Activated CD8-positive, alpha-beta T cell treated with anti-CD3 and anti-CD28 coated beads, Interleukin-2, amount 10 ng/mL, durations not matched to agents 7 days and 5 days (primary cell): ENCODE measurements at regions not wholly inside any gene's neighbourhood (a gene's known extent, or its start where the extent isn't known, plus 50 kb on each side); places are given as distances from the start of the nearest gene placed in this dataset.

ENCODE experiments used
- ATAC-seq: fragments of 150-1000 bp; cut with Tn5 transposase; one replicate; pipeline ENCODE4 v1.10.0; 2021; ENCODE audit warnings: moderate library complexity
- CTCF ChIA-PET: fragments of 350-600 bp; sonication (Branson Sonifier 250); formaldehyde crosslinking; loops from one replicate; lab custom pipeline; 2021; ENCODE audit warnings: antibody characterized with exemption; lab: Charles Lee
- POLR2A ChIA-PET: fragments of 350-600 bp; sonication (Branson Sonifier 250); formaldehyde crosslinking; loops from one replicate; lab custom pipeline; 2021; ENCODE audit warnings: antibody characterized with exemption; lab: Charles Lee
- DNase-seq: peaks from one replicate; pipeline ENCODE4 v3.0.0-alpha.2; 2020
- H3K27ac Mint-ChIP-seq: one replicate; pipeline ENCODE4 v1.8.0; 2021; ENCODE audit warnings: mild to moderate bottlenecking, mixed read lengths
- H3K27me3 Mint-ChIP-seq: one replicate; pipeline ENCODE4 v1.8.0; 2021; ENCODE audit warnings: low read depth, mixed read lengths
- H3K36me3 Mint-ChIP-seq: one replicate; pipeline ENCODE4 v1.8.0; 2021; ENCODE audit warnings: low read depth, mixed read lengths
- H3K4me1 Mint-ChIP-seq: one replicate; pipeline ENCODE4 v1.8.0; 2021; ENCODE audit warnings: low read depth, mixed read lengths
- H3K4me3 Mint-ChIP-seq: one replicate; pipeline ENCODE4 v1.8.0; 2021; ENCODE audit warnings: mild to moderate bottlenecking, mixed read lengths
- H3K9me3 Mint-ChIP-seq: one replicate; pipeline ENCODE4 v1.8.0; 2022; ENCODE audit warnings: mixed read lengths; ENCODE audit not compliant: insufficient read depth

DNA sequence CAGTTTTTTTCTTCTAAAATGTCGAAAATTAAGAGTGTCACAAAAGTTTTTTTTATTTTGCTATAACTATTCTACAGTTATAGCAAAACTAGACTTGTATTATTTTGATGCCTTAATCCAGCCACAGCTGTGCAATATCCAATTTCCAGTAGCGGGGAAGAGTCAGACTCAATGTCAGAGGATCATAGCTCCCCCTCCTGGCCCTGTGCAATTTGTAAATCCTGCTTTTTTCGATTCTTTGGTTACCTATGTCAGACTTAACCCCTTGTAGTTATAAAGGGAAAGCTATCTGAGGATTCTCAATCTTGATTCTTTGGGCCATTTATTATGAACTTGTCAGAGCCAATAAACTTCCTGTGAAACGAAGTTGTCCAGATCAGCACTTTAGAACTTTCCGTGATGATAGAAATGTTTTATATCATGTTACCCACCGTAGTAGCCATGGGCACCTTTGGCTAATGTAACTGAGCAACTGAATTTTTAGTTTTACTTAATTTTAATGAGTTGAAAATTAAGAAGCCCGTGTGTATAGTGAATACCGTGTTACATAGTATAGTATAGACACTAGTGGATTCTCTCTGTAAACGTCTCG, 87.7 kb upstream of the PRKCQ start:
- no peaks in the 10 kb centered on the region for H3K36me3 Mint-ChIP-seq
- no peaks in the 10 kb centered on the region for H3K9me3 Mint-ChIP-seq
- H3K4me1 Mint-ChIP-seq = peaks cover 32% of the 10 kb centered on the region
- H3K4me3 Mint-ChIP-seq = no peak overlapping the region
- ATAC-seq (no peak), DNase-seq (peak; percentile 70)
- peaks cover 5% of the 10 kb centered on the region for H3K27me3 Mint-ChIP-seq
- ChIA-PET POLR2A (interaction anchor here (1.1 to 2.7 kb wide), 2 partner anchors 87 to 90 kb away, joined by 5 to 14 read pairs; partner anchors contain the start of gene PRKCQ), CTCF (interaction anchor here (0.8 to 6.3 kb wide), 39 partner anchors 10 to 749 kb away, joined by 3 to 108 read pairs (median 5); partner anchors contain the start of gene PRKCQ)
- H3K27ac Mint-ChIP-seq = no peak overlapping the region

DNA sequence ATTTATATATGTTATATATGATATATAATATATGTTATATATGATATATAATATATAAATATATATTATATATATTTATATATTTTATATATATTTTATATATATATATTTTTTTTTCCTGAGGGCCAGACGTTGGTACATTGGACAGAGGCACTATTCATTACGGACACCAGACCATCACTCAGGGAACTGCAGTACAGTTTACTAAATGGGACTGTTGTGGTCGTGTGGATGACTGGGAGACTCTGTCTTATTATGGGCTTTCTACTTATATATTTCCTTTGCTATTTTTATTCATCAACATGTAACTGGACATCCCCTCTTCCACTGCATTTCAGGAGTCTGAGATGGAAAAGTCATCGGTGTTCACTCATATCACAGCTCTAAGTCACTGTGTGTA, 87.1 kb upstream of the PRKCQ start:
- ATAC-seq (no peak), DNase-seq (no peak)
- Mint-ChIP-seq H3K36me3 (no peaks in the 10 kb centered on the region), H3K27me3 (peaks cover 4% of the 10 kb centered on the region), H3K4me1 (peaks cover 32% of the 10 kb centered on the region), H3K27ac (no peak overlapping the region), H3K9me3 (no peaks in the 10 kb centered on the region), H3K4me3 (no peak overlapping the region)
- ChIA-PET CTCF (interaction anchor here (0.7 to 6.3 kb wide), 34 partner anchors 9 to 750 kb away, joined by 3 to 108 read pairs (median 6); partner anchors contain the start of gene PRKCQ), POLR2A (interaction anchor here (1.1 to 2.7 kb wide), 2 partner anchors 86 to 89 kb away, joined by 5 to 14 read pairs; partner anchors contain the start of gene PRKCQ)

DNA sequence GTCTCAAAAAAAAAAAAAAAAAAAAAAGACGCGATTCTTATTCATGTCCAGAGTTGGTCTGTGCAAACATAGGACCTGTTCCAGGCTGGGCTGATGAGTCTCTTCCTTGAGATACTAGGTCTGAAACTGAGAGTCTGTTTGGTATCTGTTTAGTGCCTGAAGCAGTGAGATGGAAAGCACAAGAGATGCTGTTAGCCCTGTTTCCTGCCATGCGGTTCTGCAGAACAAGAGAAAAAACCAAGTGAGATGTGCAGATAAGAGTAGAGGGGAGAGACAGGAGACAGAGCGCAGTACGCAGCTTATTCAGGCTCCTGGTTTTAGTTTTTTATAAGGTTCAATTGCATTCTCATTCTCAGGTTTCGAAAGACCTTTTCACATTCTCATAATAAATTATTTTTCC, 85.8 kb upstream of the PRKCQ start:
- no peaks in the 10 kb centered on the region for H3K9me3 Mint-ChIP-seq
- H3K4me1 Mint-ChIP-seq = peaks cover 32% of the 10 kb centered on the region
- CTCF ChIA-PET = interaction anchor here (0.6 to 6.3 kb wide), 16 partner anchors 12 to 463 kb away, joined by 3 to 108 read pairs (median 14); partner anchors contain the start of genes PFKFB3 and PRKCQ
- H3K27ac Mint-ChIP-seq = peak overlapping the region; percentile 63
- H3K36me3 Mint-ChIP-seq = no peaks in the 10 kb centered on the region
- no peaks in the 10 kb centered on the region for H3K27me3 Mint-ChIP-seq
- H3K4me3 Mint-ChIP-seq = peak overlapping the region; percentile 9
- ATAC-seq (peak; percentile 98), DNase-seq (peak; percentile 79)
- POLR2A ChIA-PET = interaction anchor here (1.1 to 2.7 kb wide), 5 partner anchors 13 to 102 kb away, joined by 3 to 14 read pairs (median 5); partner anchors contain the start of gene PRKCQ

DNA sequence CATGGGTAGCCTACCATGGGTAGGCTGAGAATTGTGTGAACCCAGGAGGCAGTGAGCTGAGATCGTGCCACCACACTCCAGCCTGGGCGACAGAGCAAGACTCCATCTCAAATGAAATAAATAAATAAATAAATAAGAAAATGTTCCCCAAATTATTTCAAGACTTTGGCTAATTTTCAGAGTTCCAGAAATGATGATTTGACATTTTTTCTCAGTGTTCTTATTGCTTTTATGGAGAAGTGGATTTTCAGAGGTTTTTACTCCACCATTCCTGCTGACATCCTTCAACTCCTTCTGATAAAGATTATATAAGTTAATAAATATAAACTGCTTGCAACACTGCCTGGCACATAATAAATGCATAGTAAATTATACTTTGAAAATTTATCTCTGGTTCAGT, 80.4 kb upstream of the PRKCQ start:
- H3K27me3 Mint-ChIP-seq = peaks cover 2% of the 10 kb centered on the region
- no peaks in the 10 kb centered on the region for H3K9me3 Mint-ChIP-seq
- no peak overlapping the region for H3K27ac Mint-ChIP-seq
- CTCF ChIA-PET = interaction anchor here (1.0 to 4.7 kb wide), 8 partner anchors 9 to 215 kb away, joined by 3 to 23 read pairs (median 4); no protein-coding TSS in a partner anchor
- ATAC-seq (no peak), DNase-seq (no peak)
- H3K4me3 Mint-ChIP-seq = no peak overlapping the region
- H3K4me1 Mint-ChIP-seq = peaks cover 22% of the 10 kb centered on the region
- POLR2A ChIA-PET = no interaction called here
- H3K36me3 Mint-ChIP-seq = no peaks in the 10 kb centered on the region

DNA sequence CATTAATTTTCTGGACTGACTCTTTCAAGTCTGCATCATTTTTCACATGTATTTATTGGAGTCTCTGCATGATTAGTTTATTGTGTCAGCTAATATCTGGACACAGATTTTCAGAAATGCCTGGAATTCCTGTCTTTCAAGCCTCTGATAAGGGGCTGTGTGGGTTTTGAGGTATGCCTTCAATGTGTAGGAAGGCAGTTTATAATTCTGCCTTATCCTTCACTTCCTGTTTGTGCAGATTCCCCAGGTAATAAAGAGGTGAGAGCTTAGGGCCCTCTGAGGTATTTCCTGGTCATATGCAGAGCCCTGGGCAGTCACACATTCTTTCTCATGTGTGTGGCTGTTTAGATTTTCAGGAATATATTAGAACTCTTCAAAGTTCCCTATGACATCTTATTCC, 79.4 kb upstream of the PRKCQ start:
- Mint-ChIP-seq H3K4me3 (no peak overlapping the region), H3K27me3 (peaks cover 2% of the 10 kb centered on the region), H3K4me1 (peaks cover 20% of the 10 kb centered on the region), H3K9me3 (no peaks in the 10 kb centered on the region), H3K36me3 (no peaks in the 10 kb centered on the region), H3K27ac (no peak overlapping the region)
- ATAC-seq = no peak
- POLR2A ChIA-PET = no interaction called here
- no peak for DNase-seq
- CTCF ChIA-PET = interaction anchor here (0.6 to 4.7 kb wide), 8 partner anchors 11 to 253 kb away, joined by 3 to 23 read pairs (median 4); no protein-coding TSS in a partner anchor

DNA sequence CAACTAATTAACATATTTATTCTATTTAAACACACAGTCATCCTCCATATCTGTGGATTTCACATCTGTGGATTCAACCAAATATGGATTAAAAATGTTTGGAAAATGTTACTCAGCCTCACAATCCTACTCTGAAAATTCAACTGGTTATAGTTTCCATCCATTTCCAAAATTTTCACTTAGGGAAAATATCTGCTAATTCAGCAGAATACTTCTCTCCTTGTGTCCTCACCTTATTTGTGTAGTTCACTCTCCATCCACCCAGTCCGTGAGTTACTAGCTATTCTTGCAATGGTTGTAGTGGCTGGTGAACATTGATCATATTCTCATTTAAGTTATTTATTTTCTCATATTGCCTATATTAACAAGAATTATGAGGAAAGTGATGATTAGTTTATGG, 77.6 kb upstream of the PRKCQ start:
- Mint-ChIP-seq H3K9me3 (no peaks in the 10 kb centered on the region), H3K4me3 (no peak overlapping the region), H3K27me3 (peaks cover 4% of the 10 kb centered on the region), H3K4me1 (peaks cover 22% of the 10 kb centered on the region), H3K27ac (no peak overlapping the region), H3K36me3 (no peaks in the 10 kb centered on the region)
- ChIA-PET CTCF (interaction anchor here (1.3 to 4.7 kb wide), 4 partner anchors 10 to 77 kb away, joined by 4 to 23 read pairs (median 5); no protein-coding TSS in a partner anchor), POLR2A (no interaction called here)
- ATAC-seq (no peak), DNase-seq (no peak)

DNA sequence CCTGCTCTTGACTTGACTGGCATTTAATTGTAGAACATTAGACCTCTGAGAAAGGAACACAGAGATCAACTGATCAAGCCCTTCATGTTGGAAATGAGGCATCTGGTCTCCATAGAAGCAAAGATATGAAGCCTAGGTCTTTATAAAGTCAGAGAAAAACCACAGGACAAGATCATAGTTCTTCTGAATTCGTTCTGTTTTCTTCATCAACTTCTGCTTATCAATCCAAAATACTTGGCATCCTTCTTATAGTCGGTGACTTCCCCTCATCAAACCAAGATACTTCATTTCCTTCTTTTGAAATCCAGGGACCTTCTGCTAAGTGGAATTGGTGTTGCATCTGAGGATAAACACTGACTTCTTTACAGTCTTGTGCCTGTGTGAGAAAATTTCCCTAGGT, 77.1 kb upstream of the PRKCQ start:
- peaks cover 22% of the 10 kb centered on the region for H3K4me1 Mint-ChIP-seq
- H3K27ac Mint-ChIP-seq = no peak overlapping the region
- H3K27me3 Mint-ChIP-seq = peaks cover 4% of the 10 kb centered on the region
- no peaks in the 10 kb centered on the region for H3K9me3 Mint-ChIP-seq
- ATAC-seq (no peak), DNase-seq (no peak)
- ChIA-PET POLR2A (no interaction called here), CTCF (interaction anchor here (1.3 to 4.7 kb wide), 4 partner anchors 9 to 76 kb away, joined by 4 to 23 read pairs (median 5); no protein-coding TSS in a partner anchor)
- H3K36me3 Mint-ChIP-seq = no peaks in the 10 kb centered on the region
- H3K4me3 Mint-ChIP-seq = no peak overlapping the region

DNA sequence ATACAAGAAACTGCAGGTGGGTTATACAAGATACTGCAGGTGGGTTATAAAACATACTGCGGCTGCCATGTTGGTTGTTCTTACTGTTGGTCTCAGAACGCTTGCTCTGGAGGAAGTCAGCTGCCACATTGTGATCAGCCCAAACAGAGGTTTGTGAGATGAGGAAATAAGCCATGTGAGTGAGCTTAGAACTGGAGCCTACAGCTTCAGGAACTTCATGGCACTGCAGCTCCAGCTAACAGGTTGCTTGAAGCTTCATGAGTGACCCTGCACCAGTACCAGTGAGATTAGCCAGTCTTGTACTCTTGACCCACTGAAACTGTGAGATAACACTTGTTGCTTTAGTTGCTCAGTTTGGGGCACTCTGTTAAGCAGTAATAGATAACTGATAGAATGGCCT, 74.5 kb upstream of the PRKCQ start:
- H3K36me3 Mint-ChIP-seq = no peaks in the 10 kb centered on the region
- CTCF ChIA-PET = interaction anchor here (1.1 to 2.9 kb wide), 4 partner anchors 13 to 237 kb away, joined by 3 to 9 read pairs (median 4); no protein-coding TSS in a partner anchor
- H3K4me3 Mint-ChIP-seq = no peak overlapping the region
- no peak for ATAC-seq
- peaks cover 24% of the 10 kb centered on the region for H3K4me1 Mint-ChIP-seq
- POLR2A ChIA-PET = no interaction called here
- peaks cover 7% of the 10 kb centered on the region for H3K27me3 Mint-ChIP-seq
- H3K9me3 Mint-ChIP-seq = no peaks in the 10 kb centered on the region
- H3K27ac Mint-ChIP-seq = no peak overlapping the region
- DNase-seq = no peak

DNA sequence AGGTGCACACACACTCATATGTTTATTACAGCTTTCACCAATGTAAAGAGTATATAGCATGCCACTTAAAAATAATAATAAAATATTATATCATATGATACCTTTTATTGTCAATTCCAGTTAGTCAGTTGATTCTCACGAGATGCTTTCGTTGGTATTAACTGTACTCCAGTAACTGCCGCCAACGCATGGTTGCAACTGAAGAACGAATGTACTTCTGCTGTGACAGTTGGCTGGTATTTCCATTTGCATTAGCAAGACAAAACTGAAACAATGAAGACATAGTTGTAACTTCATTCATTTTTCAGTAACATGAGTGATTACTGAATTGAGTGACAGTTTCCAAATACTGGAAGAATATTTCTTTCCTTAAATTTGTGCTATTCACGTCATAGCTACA, 70.5 kb upstream of the PRKCQ start:
- CTCF ChIA-PET = interaction anchor here (0.8 to 2.0 kb wide), 3 partner anchors 13 to 183 kb away, joined by 3 to 4 read pairs (median 4); no protein-coding TSS in a partner anchor

DNA sequence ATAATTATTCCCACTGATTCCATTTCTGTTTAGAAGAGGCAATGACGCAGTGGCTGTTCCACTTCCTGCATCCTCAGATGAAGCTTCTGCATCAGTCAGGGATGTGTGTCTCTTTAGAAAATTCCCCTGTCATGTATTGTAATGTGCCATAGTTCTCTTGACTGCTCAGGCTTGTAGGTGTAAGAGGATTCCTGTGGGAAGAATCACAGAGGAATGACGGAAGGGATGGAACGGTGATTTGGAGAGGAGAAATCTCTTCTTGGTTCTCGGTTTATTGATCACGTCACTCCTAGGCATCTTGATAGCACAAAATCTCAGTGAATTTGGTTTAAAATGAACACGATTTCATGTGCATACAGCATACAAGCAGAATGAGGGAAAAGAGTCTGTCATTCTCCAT, 69.8 kb upstream of the PRKCQ start:
- H3K36me3 Mint-ChIP-seq = no peaks in the 10 kb centered on the region
- no peak for ATAC-seq
- H3K4me3 Mint-ChIP-seq = no peak overlapping the region
- ChIA-PET POLR2A (no interaction called here), CTCF (interaction anchor here (1.9 to 3.1 kb wide), 5 partner anchors 14 to 68 kb away, joined by 7 to 39 read pairs (median 13); partner anchors contain the start of gene PRKCQ)
- no peaks in the 10 kb centered on the region for H3K9me3 Mint-ChIP-seq
- H3K27me3 Mint-ChIP-seq = peaks cover 7% of the 10 kb centered on the region
- no peak overlapping the region for H3K27ac Mint-ChIP-seq
- H3K4me1 Mint-ChIP-seq = peaks cover 39% of the 10 kb centered on the region
- DNase-seq = no peak

More for the DNA sequence above, 70.5 kb upstream of the PRKCQ start:
- Mint-ChIP-seq H3K4me3 (no peak overlapping the region), H3K27ac (no peak overlapping the region), H3K36me3 (no peaks in the 10 kb centered on the region), H3K4me1 (peaks cover 32% of the 10 kb centered on the region), H3K27me3 (peaks cover 7% of the 10 kb centered on the region), H3K9me3 (no peaks in the 10 kb centered on the region)
- ATAC-seq (no peak), DNase-seq (no peak)
- POLR2A ChIA-PET = no interaction called here

DNA sequence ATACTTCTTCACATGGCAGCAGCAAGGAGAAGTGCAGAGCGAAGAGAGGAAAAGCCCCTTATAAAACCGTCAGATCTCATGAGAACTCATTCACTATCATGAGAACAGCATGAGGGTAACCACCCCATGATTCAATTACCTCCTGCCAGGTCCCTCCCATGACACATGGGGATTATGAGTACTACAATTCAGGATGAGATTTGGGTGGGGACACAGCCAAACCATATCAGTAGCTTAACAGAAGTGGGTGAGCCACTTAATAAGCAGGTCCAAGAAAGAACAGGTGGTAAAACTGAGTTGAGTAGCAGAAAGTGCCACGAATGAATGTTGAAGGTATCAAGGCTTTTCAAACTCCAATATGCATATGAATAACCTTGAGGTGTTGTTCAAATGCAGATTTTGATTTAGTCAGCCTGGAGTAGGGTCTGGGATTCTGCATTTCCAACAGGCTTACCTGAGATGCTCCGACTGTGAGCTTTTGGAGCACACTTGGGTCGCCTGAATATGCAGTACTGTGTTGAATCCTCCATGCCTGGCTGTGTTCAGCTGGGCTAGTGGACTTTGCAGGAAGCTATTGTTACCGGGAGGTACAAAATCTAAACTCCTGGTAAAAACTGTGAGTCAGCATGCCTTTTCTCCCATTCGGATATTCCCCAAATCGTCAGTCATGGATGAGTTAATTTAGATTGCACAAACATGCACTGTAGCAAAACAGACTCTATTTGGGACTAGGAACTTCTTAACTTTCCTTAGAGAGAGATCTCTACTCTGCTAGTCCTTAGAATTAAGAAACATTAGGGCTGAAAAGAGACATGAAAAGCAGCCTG, 69.0 kb upstream of the PRKCQ start:
- H3K9me3 Mint-ChIP-seq = no peaks in the 10 kb centered on the region
- ATAC-seq = no peak
- H3K36me3 Mint-ChIP-seq = no peaks in the 10 kb centered on the region
- CTCF ChIA-PET = interaction anchor here (0.6 to 3.1 kb wide), 17 partner anchors 9 to 203 kb away, joined by 3 to 39 read pairs (median 10); partner anchors contain the start of gene PRKCQ
- H3K4me3 Mint-ChIP-seq = no peak overlapping the region
- POLR2A ChIA-PET = interaction anchor here (1.9 kb wide), 1 partner anchor 68 kb away, joined by 16 read pairs; the partner anchor contains the start of gene PRKCQ
- no peak for DNase-seq
- peaks cover 42% of the 10 kb centered on the region for H3K4me1 Mint-ChIP-seq
- H3K27me3 Mint-ChIP-seq = peaks cover 7% of the 10 kb centered on the region
- no peak overlapping the region for H3K27ac Mint-ChIP-seq
